HG02798 (cell line): ENCODE measurements at regions not wholly inside any gene's neighbourhood (a gene's known extent, or its start where the extent isn't known, plus 50 kb on each side); places are given as distances from the start of the nearest gene placed in this dataset.

Source experiments
- ATAC-seq: cut with Tn5 transposase; IDR thresholded peaks from one replicate; pipeline ENCODE4 v1.9.1; 2021; ENCODE audit warnings: mild to moderate bottlenecking; ENCODE audit not compliant: unreplicated experiment, poor library complexity

GRCh38 chr4:120528428-120528827 is 394.1 kb downstream of the PRDM5 start:
- no peak for ATAC-seq

- no peak for ATAC-seq
Measured at GRCh38 chr4:120526033-120526432, 396.5 kb downstream of the PRDM5 start.

GRCh38 chr4:120525106-120525505 is 397.4 kb downstream of the PRDM5 start:
- ATAC-seq: no peak

- ATAC-seq: no peak
Measured at GRCh38 chr4:120524237-120524636, 398.3 kb downstream of the PRDM5 start.

GRCh38 chr4:120520761-120521160 is 401.8 kb downstream of the PRDM5 start:
- ATAC-seq: no peak

GRCh38 chr4:120517966-120518365 is 404.6 kb downstream of the PRDM5 start:
- ATAC-seq: peak; percentile 74

- ATAC-seq: no peak
Measured at GRCh38 chr4:120509719-120510118, 412.8 kb downstream of the PRDM5 start.

- no peak for ATAC-seq
Measured at GRCh38 chr4:120509222-120509621, 413.3 kb downstream of the PRDM5 start.

GRCh38 chr4:120508036-120508435 is 414.5 kb downstream of the PRDM5 start:
- no peak for ATAC-seq

- ATAC-seq: no peak
Measured at GRCh38 chr4:120506536-120506935, 416.0 kb downstream of the PRDM5 start.

GRCh38 chr4:120498678-120499077 is 423.8 kb downstream of the PRDM5 start:
- no peak for ATAC-seq

GRCh38 chr4:120491481-120491880 is 424.8 kb upstream of the MAD2L1 start:
- no peak for ATAC-seq

- no peak for ATAC-seq
Measured at GRCh38 chr4:120481756-120482155, 415.1 kb upstream of the MAD2L1 start.

GRCh38 chr4:120472447-120473131 is 405.9 kb upstream of the MAD2L1 start:
- no peak for ATAC-seq

- no peak for ATAC-seq
Measured at GRCh38 chr4:120466429-120466828, 399.8 kb upstream of the MAD2L1 start.

- no peak for ATAC-seq
Measured at GRCh38 chr4:120454788-120455187, 388.1 kb upstream of the MAD2L1 start.

GRCh38 chr4:120452536-120452935 is 385.9 kb upstream of the MAD2L1 start:
- ATAC-seq: no peak

- no peak for ATAC-seq
Measured at GRCh38 chr4:120452001-120452400, 385.4 kb upstream of the MAD2L1 start.

- ATAC-seq: no peak
Measured at GRCh38 chr4:120447774-120448173, 381.1 kb upstream of the MAD2L1 start.

GRCh38 chr4:120446051-120446567 is 379.5 kb upstream of the MAD2L1 start:
- ATAC-seq: peak; percentile 94

GRCh38 chr4:120445186-120445585 is 378.5 kb upstream of the MAD2L1 start:
- ATAC-seq: no peak

GRCh38 chr4:120443116-120443515 is 376.5 kb upstream of the MAD2L1 start:
- no peak for ATAC-seq
